ENCODE measurements at regions not wholly inside any gene's neighbourhood (a gene's known extent, or its start where the extent isn't known, plus 50 kb on each side); places are given as distances from the start of the nearest gene placed in this dataset.

GRCh38 chr13:62171697-62172096, 756.0 kb upstream of the PCDH20 start:
- no peaks in the 10 kb centered on the region for H3K9me3 Mint-ChIP-seq

More at GRCh38 chr13:62171697-62172096, 756.0 kb upstream of the PCDH20 start:
- Mint-ChIP-seq H3K4me3 (no peak overlapping the region), H3K4me1 (peaks cover 13% of the 10 kb centered on the region), H3K36me3 (no peaks in the 10 kb centered on the region), H3K27ac (no peak overlapping the region), H3K27me3 (ENCODE audit: low read depth) (no peaks in the 10 kb centered on the region)
- ATAC-seq (no peak), DNase-seq (ENCODE audit: low spot score) (no peak)
- POLR2A ChIA-PET: no interaction called here
- CTCF ChIA-PET: no interaction called here
- TF ChIP-seq ZMAT4 (CRISPR knock-in tag; IDR thresholded peaks at IDR 0.05) (no peak), FOXJ3 (CRISPR knock-in tag; IDR thresholded peaks at IDR 0.05; ENCODE audit: borderline replicate concordance) (no peak), ZNF121 (CRISPR knock-in tag; IDR thresholded peaks at IDR 0.05) (no peak), OVOL2 (CRISPR knock-in tag; IDR thresholded peaks at IDR 0.05; ENCODE audit: borderline replicate concordance) (no peak), IRF1 (CRISPR knock-in tag; IDR thresholded peaks at IDR 0.05) (no peak), ATF6 (CRISPR knock-in tag; IDR thresholded peaks at IDR 0.05) (no peak), ETV6 (CRISPR knock-in tag; IDR thresholded peaks at IDR 0.05) (no peak), ZNF317 (CRISPR knock-in tag; IDR thresholded peaks at IDR 0.05; ENCODE audit: borderline replicate concordance, low read depth) (no peak), IRF2 (CRISPR knock-in tag; IDR thresholded peaks at IDR 0.05; ENCODE audit: borderline replicate concordance, low read depth) (no peak), SOX15 (CRISPR knock-in tag; IDR thresholded peaks at IDR 0.05) (no peak), ATF1 (CRISPR knock-in tag; IDR thresholded peaks at IDR 0.05) (no peak), ZNF232 (CRISPR knock-in tag; IDR thresholded peaks at IDR 0.05) (no peak), MYBL2 (CRISPR knock-in tag; IDR thresholded peaks at IDR 0.05) (no peak), E2F4 (CRISPR knock-in tag; IDR thresholded peaks at IDR 0.05; ENCODE audit: borderline replicate concordance, low read depth) (no peak), ATF2 (CRISPR knock-in tag; IDR thresholded peaks at IDR 0.05; ENCODE audit: borderline replicate concordance, low read depth) (no peak), GABPB1 (CRISPR knock-in tag; IDR thresholded peaks at IDR 0.05) (no peak)
- TF ChIP-seq, protein P1, sequence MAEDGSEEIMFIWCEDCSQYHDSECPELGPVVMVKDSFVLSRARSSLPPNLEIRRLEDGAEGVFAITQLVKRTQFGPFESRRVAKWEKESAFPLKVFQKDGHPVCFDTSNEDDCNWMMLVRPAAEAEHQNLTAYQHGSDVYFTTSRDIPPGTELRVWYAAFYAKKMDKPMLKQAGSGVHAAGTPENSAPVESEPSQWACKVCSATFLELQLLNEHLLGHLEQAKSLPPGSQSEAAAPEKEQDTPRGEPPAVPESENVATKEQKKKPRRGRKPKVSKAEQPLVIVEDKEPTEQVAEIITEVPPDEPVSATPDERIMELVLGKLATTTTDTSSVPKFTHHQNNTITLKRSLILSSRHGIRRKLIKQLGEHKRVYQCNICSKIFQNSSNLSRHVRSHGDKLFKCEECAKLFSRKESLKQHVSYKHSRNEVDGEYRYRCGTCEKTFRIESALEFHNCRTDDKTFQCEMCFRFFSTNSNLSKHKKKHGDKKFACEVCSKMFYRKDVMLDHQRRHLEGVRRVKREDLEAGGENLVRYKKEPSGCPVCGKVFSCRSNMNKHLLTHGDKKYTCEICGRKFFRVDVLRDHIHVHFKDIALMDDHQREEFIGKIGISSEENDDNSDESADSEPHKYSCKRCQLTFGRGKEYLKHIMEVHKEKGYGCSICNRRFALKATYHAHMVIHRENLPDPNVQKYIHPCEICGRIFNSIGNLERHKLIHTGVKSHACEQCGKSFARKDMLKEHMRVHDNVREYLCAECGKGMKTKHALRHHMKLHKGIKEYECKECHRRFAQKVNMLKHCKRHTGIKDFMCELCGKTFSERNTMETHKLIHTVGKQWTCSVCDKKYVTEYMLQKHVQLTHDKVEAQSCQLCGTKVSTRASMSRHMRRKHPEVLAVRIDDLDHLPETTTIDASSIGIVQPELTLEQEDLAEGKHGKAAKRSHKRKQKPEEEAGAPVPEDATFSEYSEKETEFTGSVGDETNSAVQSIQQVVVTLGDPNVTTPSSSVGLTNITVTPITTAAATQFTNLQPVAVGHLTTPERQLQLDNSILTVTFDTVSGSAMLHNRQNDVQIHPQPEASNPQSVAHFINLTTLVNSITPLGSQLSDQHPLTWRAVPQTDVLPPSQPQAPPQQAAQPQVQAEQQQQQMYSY (CRISPR knock-in tag; IDR thresholded peaks at IDR 0.05): no peak
- TF ChIP-seq, protein P2, sequence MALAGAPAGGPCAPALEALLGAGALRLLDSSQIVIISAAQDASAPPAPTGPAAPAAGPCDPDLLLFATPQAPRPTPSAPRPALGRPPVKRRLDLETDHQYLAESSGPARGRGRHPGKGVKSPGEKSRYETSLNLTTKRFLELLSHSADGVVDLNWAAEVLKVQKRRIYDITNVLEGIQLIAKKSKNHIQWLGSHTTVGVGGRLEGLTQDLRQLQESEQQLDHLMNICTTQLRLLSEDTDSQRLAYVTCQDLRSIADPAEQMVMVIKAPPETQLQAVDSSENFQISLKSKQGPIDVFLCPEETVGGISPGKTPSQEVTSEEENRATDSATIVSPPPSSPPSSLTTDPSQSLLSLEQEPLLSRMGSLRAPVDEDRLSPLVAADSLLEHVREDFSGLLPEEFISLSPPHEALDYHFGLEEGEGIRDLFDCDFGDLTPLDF (CRISPR knock-in tag; IDR thresholded peaks at IDR 0.05): no peak
- TF ChIP-seq, protein P3, sequence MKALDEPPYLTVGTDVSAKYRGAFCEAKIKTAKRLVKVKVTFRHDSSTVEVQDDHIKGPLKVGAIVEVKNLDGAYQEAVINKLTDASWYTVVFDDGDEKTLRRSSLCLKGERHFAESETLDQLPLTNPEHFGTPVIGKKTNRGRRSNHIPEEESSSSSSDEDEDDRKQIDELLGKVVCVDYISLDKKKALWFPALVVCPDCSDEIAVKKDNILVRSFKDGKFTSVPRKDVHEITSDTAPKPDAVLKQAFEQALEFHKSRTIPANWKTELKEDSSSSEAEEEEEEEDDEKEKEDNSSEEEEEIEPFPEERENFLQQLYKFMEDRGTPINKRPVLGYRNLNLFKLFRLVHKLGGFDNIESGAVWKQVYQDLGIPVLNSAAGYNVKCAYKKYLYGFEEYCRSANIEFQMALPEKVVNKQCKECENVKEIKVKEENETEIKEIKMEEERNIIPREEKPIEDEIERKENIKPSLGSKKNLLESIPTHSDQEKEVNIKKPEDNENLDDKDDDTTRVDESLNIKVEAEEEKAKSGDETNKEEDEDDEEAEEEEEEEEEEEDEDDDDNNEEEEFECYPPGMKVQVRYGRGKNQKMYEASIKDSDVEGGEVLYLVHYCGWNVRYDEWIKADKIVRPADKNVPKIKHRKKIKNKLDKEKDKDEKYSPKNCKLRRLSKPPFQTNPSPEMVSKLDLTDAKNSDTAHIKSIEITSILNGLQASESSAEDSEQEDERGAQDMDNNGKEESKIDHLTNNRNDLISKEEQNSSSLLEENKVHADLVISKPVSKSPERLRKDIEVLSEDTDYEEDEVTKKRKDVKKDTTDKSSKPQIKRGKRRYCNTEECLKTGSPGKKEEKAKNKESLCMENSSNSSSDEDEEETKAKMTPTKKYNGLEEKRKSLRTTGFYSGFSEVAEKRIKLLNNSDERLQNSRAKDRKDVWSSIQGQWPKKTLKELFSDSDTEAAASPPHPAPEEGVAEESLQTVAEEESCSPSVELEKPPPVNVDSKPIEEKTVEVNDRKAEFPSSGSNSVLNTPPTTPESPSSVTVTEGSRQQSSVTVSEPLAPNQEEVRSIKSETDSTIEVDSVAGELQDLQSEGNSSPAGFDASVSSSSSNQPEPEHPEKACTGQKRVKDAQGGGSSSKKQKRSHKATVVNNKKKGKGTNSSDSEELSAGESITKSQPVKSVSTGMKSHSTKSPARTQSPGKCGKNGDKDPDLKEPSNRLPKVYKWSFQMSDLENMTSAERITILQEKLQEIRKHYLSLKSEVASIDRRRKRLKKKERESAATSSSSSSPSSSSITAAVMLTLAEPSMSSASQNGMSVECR (CRISPR knock-in tag; IDR thresholded peaks at IDR 0.05; ENCODE audit: borderline replicate concordance): no peak
